CD8-positive, alpha-beta memory T cell (primary cell): ENCODE measurements at regions not wholly inside any gene's neighbourhood (a gene's known extent, or its start where the extent isn't known, plus 50 kb on each side); places are given as distances from the start of the nearest gene placed in this dataset.

Source experiments
- CTCF ChIA-PET: fragments of 350-600 bp; sonication (Branson Sonifier 250); formaldehyde crosslinking; loops from one replicate; lab custom pipeline; 2021; ENCODE audit warnings: antibody characterized with exemption; lab: Charles Lee
- POLR2A ChIA-PET: fragments of 350-600 bp; sonication (Branson Sonifier 250); formaldehyde crosslinking; loops from one replicate; lab custom pipeline; 2021; ENCODE audit warnings: antibody characterized with exemption; lab: Charles Lee
- DNase-seq, 5 donors: peaks; one replicate each; pipeline versions ENCODE4 v3.0.0 to v3.0.0-alpha.2; 2020 to 2022; ENCODE audit warnings: mixed read lengths in 1 of 5
- H3K27ac ChIP-seq: one replicate; pipeline ENCODE4 v1.7.0; 2013; ENCODE audit warnings: low read depth, mild to moderate bottlenecking, low read length, moderate library complexity
- H3K27me3 ChIP-seq: 2 replicates; pipeline ENCODE4 v1.7.0; 2013; ENCODE audit warnings: low read length, mild to moderate bottlenecking; ENCODE audit not compliant: insufficient read depth, poor library complexity, severe bottlenecking
- H3K36me3 ChIP-seq: 2 replicates; pipeline ENCODE4 v1.7.0; 2013; ENCODE audit warnings: mild to moderate bottlenecking, low read length, moderate library complexity; ENCODE audit not compliant: insufficient read depth
- H3K4me1 ChIP-seq: 2 replicates; pipeline ENCODE4 v1.7.0; 2013; ENCODE audit warnings: mild to moderate bottlenecking, low read length, moderate library complexity; ENCODE audit not compliant: insufficient read depth
- H3K4me3 ChIP-seq: 2 replicates; pipeline ENCODE4 v1.7.0; 2013; ENCODE audit warnings: mild to moderate bottlenecking, low read length
- H3K9me3 ChIP-seq: 2 replicates; pipeline ENCODE4 v1.7.0; 2013; ENCODE audit warnings: mild to moderate bottlenecking, low read length
- H3K27ac Mint-ChIP-seq, 8 donors: one replicate each; pipeline ENCODE4 v1.8.0; 2020 to 2021; ENCODE audit warnings: mixed read lengths in 8 of 8, mild to moderate bottlenecking in 6 of 8, inconsistent platforms in 3 of 8, moderate library complexity in 3 of 8
- H3K27me3 Mint-ChIP-seq, 2 donors: one replicate each; pipeline ENCODE4 v1.8.0; 2020 to 2021; ENCODE audit warnings: mixed read lengths in 2 of 2, mild to moderate bottlenecking in 1 of 2, moderate library complexity in 1 of 2
- H3K36me3 Mint-ChIP-seq, 3 donors: one replicate each; pipeline ENCODE4 v1.8.0; 2020 to 2021; ENCODE audit warnings: mixed read lengths in 3 of 3, inconsistent platforms in 1 of 3, mild to moderate bottlenecking in 1 of 3
- H3K4me1 Mint-ChIP-seq, 3 donors: one replicate each; pipeline ENCODE4 v1.8.0; 2020 to 2021; ENCODE audit warnings: mixed read lengths in 3 of 3, inconsistent platforms in 1 of 3, mild to moderate bottlenecking in 1 of 3
- H3K4me3 Mint-ChIP-seq, 7 donors: one replicate each; pipeline ENCODE4 v1.8.0; 2020 to 2021; ENCODE audit warnings: mixed read lengths in 7 of 7, mild to moderate bottlenecking in 6 of 7, moderate library complexity in 4 of 7, inconsistent platforms in 2 of 7
- H3K9me3 Mint-ChIP-seq, 5 donors: one replicate each; pipeline ENCODE4 v1.8.0; 2020 to 2022; ENCODE audit warnings: mixed read lengths in 5 of 5, mild to moderate bottlenecking in 3 of 5, moderate library complexity in 2 of 5, inconsistent platforms in 1 of 5

GRCh38 chr11:29538339-29539036 is 478.3 kb downstream of the KCNA4 start:
- no peak overlapping the region for H3K27ac Mint-ChIP-seq
- no peaks in the 10 kb centered on the region for H3K36me3 ChIP-seq
- POLR2A ChIA-PET = no interaction called here
- no peaks in the 10 kb centered on the region for H3K4me1 ChIP-seq
- H3K27ac ChIP-seq = no peak overlapping the region
- no peaks in the 10 kb centered on the region for H3K4me1 Mint-ChIP-seq
- CTCF ChIA-PET = no interaction called here
- H3K4me3 ChIP-seq = no peak overlapping the region
- no peaks in the 10 kb centered on the region for H3K27me3 Mint-ChIP-seq
- H3K27me3 ChIP-seq = no peaks in the 10 kb centered on the region
- DNase-seq = no peak
- H3K36me3 Mint-ChIP-seq = no peaks in the 10 kb centered on the region
- H3K9me3 ChIP-seq = no peaks in the 10 kb centered on the region
- peaks cover 0 to 35% (median 8%) of the 10 kb centered on the region in 5 donors for H3K9me3 Mint-ChIP-seq
- no peak overlapping the region for H3K4me3 Mint-ChIP-seq

- CTCF ChIA-PET = no interaction called here
- no peaks in the 10 kb centered on the region for H3K27me3 Mint-ChIP-seq
- H3K4me1 Mint-ChIP-seq = no peaks in the 10 kb centered on the region
These were observed 482.0 kb downstream of the KCNA4 start for GRCh38 chr11:29534836-29535235.

GRCh38 chr11:29530961-29531360 is 485.9 kb downstream of the KCNA4 start:
- DNase-seq = no peak
- Histone ChIP-seq H3K27ac (no peak overlapping the region), H3K4me1 (no peaks in the 10 kb centered on the region), H3K9me3 (no peaks in the 10 kb centered on the region), H3K36me3 (no peaks in the 10 kb centered on the region), H3K27me3 (no peaks in the 10 kb centered on the region), H3K4me3 (no peak overlapping the region)
- no peaks in the 10 kb centered on the region for H3K4me1 Mint-ChIP-seq
- no peaks in the 10 kb centered on the region for H3K27me3 Mint-ChIP-seq
- CTCF ChIA-PET = no interaction called here
- H3K9me3 Mint-ChIP-seq = peaks cover 0 to 27% (median 4%) of the 10 kb centered on the region in 5 donors
- no peak overlapping the region for H3K4me3 Mint-ChIP-seq
- POLR2A ChIA-PET = no interaction called here
- no peak overlapping the region for H3K27ac Mint-ChIP-seq
- no peaks in the 10 kb centered on the region for H3K36me3 Mint-ChIP-seq

More at GRCh38 chr11:29534836-29535235, 482.0 kb downstream of the KCNA4 start:
- no peaks in the 10 kb centered on the region for H3K27me3 ChIP-seq
- H3K4me1 ChIP-seq = no peaks in the 10 kb centered on the region
- H3K36me3 ChIP-seq = no peaks in the 10 kb centered on the region
- H3K4me3 Mint-ChIP-seq = no peak overlapping the region
- H3K9me3 Mint-ChIP-seq = peaks cover 0 to 30% (median 3%) of the 10 kb centered on the region in 5 donors
- no peaks in the 10 kb centered on the region for H3K9me3 ChIP-seq
- no peak overlapping the region for H3K27ac ChIP-seq
- POLR2A ChIA-PET = no interaction called here
- no peak for DNase-seq
- no peaks in the 10 kb centered on the region for H3K36me3 Mint-ChIP-seq
- no peak overlapping the region for H3K4me3 ChIP-seq
- no peak overlapping the region for H3K27ac Mint-ChIP-seq

DNA sequence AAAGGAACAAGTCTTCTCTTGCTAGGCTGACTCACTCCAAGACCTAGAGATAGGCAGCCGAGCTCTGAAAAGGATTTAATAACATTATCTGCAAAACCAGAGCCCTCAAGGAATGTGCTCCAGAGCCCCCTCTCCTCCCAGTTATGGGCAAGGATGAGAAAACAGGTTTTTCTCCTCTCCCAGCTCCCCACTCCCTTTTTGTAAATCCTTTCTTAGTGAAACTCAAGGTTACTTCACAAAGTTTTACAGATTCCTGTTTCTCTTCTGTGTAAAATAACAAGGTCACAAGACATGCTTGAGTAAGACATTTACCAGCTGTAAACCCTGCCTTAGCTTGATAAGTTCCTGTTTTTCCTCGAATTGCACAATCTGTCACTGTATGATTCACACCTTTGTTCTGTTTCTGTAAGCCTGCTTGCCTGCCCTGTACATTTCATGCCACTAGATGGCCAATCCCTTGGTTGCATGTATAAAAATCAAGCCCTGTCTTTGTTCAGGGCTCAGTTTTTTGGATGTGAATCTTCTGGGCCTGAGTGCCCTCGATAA is 489.4 kb downstream of the KCNA4 start:
- POLR2A ChIA-PET = no interaction called here
- Histone ChIP-seq H3K9me3 (no peaks in the 10 kb centered on the region), H3K36me3 (no peaks in the 10 kb centered on the region), H3K27ac (no peak overlapping the region), H3K4me1 (no peaks in the 10 kb centered on the region), H3K4me3 (no peak overlapping the region), H3K27me3 (no peaks in the 10 kb centered on the region)
- Mint-ChIP-seq H3K4me3 (no peak overlapping the region), H3K27me3 (no peaks in the 10 kb centered on the region), H3K27ac (no peak overlapping the region), H3K9me3 (peaks cover under 1 to 20% (median 8%) of the 10 kb centered on the region in 5 donors), H3K36me3 (no peaks in the 10 kb centered on the region), H3K4me1 (no peaks in the 10 kb centered on the region)
- DNase-seq = no peak
- CTCF ChIA-PET = no interaction called here

GRCh38 chr11:29518389-29519174 is 498.2 kb downstream of the KCNA4 start:
- no peaks in the 10 kb centered on the region for H3K36me3 Mint-ChIP-seq
- no peaks in the 10 kb centered on the region for H3K4me1 Mint-ChIP-seq
- Histone ChIP-seq H3K4me3 (no peak overlapping the region), H3K27ac (no peak overlapping the region), H3K9me3 (peaks cover 3% of the 10 kb centered on the region), H3K27me3 (no peaks in the 10 kb centered on the region), H3K4me1 (no peaks in the 10 kb centered on the region), H3K36me3 (no peaks in the 10 kb centered on the region)
- no peak for DNase-seq
- H3K9me3 Mint-ChIP-seq = peaks cover 13 to 24% (median 16%) of the 10 kb centered on the region in 5 donors
- no peak overlapping the region for H3K4me3 Mint-ChIP-seq
- ChIA-PET CTCF (no interaction called here), POLR2A (no interaction called here)
- H3K27me3 Mint-ChIP-seq = no peaks in the 10 kb centered on the region
- no peak overlapping the region for H3K27ac Mint-ChIP-seq

- Mint-ChIP-seq H3K36me3 (no peaks in the 10 kb centered on the region), H3K27me3 (no peaks in the 10 kb centered on the region)
- CTCF ChIA-PET = no interaction called here
These were observed 505.4 kb downstream of the KCNA4 start for GRCh38 chr11:29511394-29511793.

GRCh38 chr11:29507376-29507775 is 509.5 kb downstream of the KCNA4 start:
- H3K27ac ChIP-seq = no peak overlapping the region
- Mint-ChIP-seq H3K9me3 (peaks cover 9 to 24% (median 10%) of the 10 kb centered on the region in 5 donors), H3K27ac (no peak overlapping the region), H3K4me1 (no peaks in the 10 kb centered on the region), H3K4me3 (no peak overlapping the region), H3K36me3 (no peaks in the 10 kb centered on the region), H3K27me3 (no peaks in the 10 kb centered on the region)
- CTCF ChIA-PET = no interaction called here
- POLR2A ChIA-PET = no interaction called here
- H3K27me3 ChIP-seq = no peaks in the 10 kb centered on the region
- DNase-seq = no peak
- H3K4me1 ChIP-seq = no peaks in the 10 kb centered on the region
- H3K4me3 ChIP-seq = no peak overlapping the region
- H3K9me3 ChIP-seq = no peaks in the 10 kb centered on the region
- H3K36me3 ChIP-seq = no peaks in the 10 kb centered on the region

More at GRCh38 chr11:29511394-29511793, 505.4 kb downstream of the KCNA4 start:
- H3K4me1 ChIP-seq = no peaks in the 10 kb centered on the region
- Mint-ChIP-seq H3K9me3 (peaks cover 0 to 20% (median 5%) of the 10 kb centered on the region in 5 donors), H3K27ac (no peak overlapping the region), H3K4me1 (no peaks in the 10 kb centered on the region), H3K4me3 (no peak overlapping the region)
- no peak overlapping the region for H3K4me3 ChIP-seq
- no peaks in the 10 kb centered on the region for H3K9me3 ChIP-seq
- no peaks in the 10 kb centered on the region for H3K27me3 ChIP-seq
- POLR2A ChIA-PET = no interaction called here
- no peak overlapping the region for H3K27ac ChIP-seq
- no peaks in the 10 kb centered on the region for H3K36me3 ChIP-seq
- no peak for DNase-seq

DNA sequence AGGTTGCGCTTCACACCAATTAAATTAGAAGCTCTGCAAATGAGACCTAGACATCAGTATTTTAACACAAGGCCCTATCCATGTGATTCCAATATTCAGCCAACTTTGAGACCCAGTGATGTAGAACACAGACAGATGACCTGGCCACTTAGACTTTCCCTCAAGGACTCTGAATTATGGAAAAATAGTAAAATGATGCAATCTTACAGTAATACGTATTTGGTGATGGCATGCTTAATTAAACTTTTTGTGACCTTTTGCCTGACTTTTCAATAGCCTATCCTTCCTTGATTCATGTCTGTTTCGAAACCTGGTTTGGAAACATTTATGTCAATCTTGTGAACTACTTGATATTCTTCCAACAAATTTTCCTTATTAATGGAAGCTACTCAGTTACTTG is 521.2 kb downstream of the KCNA4 start:
- Mint-ChIP-seq H3K27me3 (no peaks in the 10 kb centered on the region), H3K9me3 (peaks cover 3 to 26% (median 8%) of the 10 kb centered on the region in 5 donors), H3K4me3 (no peak overlapping the region), H3K4me1 (no peaks in the 10 kb centered on the region), H3K27ac (no peak overlapping the region), H3K36me3 (no peaks in the 10 kb centered on the region)
- POLR2A ChIA-PET = no interaction called here
- no peaks in the 10 kb centered on the region for H3K4me1 ChIP-seq
- CTCF ChIA-PET = no interaction called here
- no peaks in the 10 kb centered on the region for H3K27me3 ChIP-seq
- H3K9me3 ChIP-seq = no peaks in the 10 kb centered on the region
- H3K27ac ChIP-seq = no peak overlapping the region
- no peaks in the 10 kb centered on the region for H3K36me3 ChIP-seq
- no peak overlapping the region for H3K4me3 ChIP-seq
- DNase-seq = no peak
